ENCODE measurements at regions not wholly inside any gene's neighbourhood (a gene's known extent, or its start where the extent isn't known, plus 50 kb on each side); places are given as distances from the start of the nearest gene placed in this dataset.

DNA sequence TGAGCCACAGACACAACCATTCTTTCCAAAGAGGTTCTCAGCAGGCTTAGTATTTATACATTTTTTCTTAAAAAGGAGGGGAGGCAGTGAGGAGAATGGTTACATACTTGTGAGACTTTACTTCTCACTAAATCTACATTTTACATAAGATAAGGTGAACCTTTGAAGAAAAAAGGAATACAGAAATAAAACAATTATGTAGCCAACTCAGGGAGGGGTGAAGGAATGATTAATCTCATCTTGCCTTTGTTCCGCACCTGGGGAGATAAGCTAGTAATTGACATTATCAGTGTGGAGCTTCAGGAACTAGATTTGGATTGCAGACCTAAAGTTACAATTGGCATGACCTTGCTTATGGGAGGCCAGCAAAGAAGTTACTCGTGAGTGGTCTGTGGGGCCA is 221.8 kb upstream of the GGTLC1 start:
- Histone ChIP-seq H3K36me3 (no peaks in the 10 kb centered on the region), H3K27me3 (no peaks in the 10 kb centered on the region), H3K4me3 (no peak overlapping the region), H3K4me1 (no peaks in the 10 kb centered on the region), H3K27ac (no peak overlapping the region), H3K9me3 (no peaks in the 10 kb centered on the region)
- TF ChIP-seq, protein P1, sequence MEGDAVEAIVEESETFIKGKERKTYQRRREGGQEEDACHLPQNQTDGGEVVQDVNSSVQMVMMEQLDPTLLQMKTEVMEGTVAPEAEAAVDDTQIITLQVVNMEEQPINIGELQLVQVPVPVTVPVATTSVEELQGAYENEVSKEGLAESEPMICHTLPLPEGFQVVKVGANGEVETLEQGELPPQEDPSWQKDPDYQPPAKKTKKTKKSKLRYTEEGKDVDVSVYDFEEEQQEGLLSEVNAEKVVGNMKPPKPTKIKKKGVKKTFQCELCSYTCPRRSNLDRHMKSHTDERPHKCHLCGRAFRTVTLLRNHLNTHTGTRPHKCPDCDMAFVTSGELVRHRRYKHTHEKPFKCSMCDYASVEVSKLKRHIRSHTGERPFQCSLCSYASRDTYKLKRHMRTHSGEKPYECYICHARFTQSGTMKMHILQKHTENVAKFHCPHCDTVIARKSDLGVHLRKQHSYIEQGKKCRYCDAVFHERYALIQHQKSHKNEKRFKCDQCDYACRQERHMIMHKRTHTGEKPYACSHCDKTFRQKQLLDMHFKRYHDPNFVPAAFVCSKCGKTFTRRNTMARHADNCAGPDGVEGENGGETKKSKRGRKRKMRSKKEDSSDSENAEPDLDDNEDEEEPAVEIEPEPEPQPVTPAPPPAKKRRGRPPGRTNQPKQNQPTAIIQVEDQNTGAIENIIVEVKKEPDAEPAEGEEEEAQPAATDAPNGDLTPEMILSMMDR (IDR thresholded peaks at IDR 0.05) = no peak
- DNase-seq (ENCODE audit: extremely low spot score in 2 of 2) = no peak
- intact Hi-C loops (cut with DNase I) = no loop called here

DNA sequence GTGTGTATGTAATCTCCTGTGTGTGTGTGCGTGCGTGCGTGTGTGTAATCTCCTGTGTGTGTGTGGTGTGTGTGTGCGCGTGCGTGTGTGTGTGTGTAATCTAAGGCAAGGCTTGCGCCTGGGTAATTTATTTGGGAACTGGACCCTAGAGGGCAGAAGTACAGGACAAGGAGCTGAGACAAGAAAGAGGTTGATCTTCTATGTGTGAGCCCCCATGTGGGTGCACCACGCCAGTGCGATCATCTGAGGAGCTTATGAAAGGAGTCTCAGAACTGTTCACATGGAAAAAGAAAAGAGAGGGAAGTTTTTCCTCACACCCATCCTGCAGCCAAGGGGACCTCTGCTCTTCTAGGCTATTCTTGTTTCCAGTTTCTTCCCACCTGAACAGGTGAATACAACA is 220.1 kb upstream of the GGTLC1 start:
- intact Hi-C loops (cut with DNase I) = no loop called here
- Histone ChIP-seq H3K4me3 (no peak overlapping the region), H3K9me3 (no peaks in the 10 kb centered on the region), H3K27ac (no peak overlapping the region), H3K27me3 (no peaks in the 10 kb centered on the region), H3K36me3 (no peaks in the 10 kb centered on the region), H3K4me1 (no peaks in the 10 kb centered on the region)
- TF ChIP-seq, protein P1 (IDR thresholded peaks at IDR 0.05) = no peak
- TF ChIP-seq POLR2AphosphoS5 (IDR thresholded peaks at IDR 0.05; ENCODE audit: insufficient read depth in 1 of 2, low read depth in 1 of 2) (no peak), POLR2A (IDR thresholded peaks at IDR 0.05) (no peak)
- DNase-seq (ENCODE audit: extremely low spot score in 2 of 2) = no peak

DNA sequence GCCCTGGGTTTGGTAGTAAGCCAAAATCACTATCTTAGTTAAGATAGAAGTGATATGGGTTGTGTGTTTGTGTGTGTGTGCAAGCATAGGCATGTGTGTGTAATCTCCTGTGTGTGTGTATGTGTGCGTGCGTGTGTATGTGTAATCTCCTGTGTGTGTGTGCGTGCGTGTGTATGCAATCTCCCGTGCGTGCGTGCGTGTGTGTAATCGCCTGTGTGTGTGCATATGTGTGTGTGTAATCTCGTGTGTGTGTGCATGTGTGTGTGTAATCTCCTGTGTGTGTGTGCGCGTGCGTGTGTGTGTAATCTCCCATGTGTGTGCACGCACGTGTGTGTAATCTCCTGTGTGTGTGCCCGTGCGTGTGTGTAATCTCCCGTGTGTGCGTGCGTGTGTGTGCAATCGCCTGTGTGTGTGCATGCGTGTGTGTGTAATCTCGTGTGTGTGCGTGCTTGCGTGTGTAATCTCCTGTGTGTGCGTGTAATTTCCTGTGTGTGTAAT is 219.3 kb upstream of the GGTLC1 start:
- intact Hi-C loops (cut with DNase I) = no loop called here
- Histone ChIP-seq H3K4me1 (no peaks in the 10 kb centered on the region), H3K9me3 (no peaks in the 10 kb centered on the region), H3K4me3 (no peak overlapping the region), H3K27ac (no peak overlapping the region), H3K27me3 (no peaks in the 10 kb centered on the region), H3K36me3 (no peaks in the 10 kb centered on the region)
- TF ChIP-seq POLR2A (IDR thresholded peaks at IDR 0.05) = no peak
- TF ChIP-seq, protein P1 (IDR thresholded peaks at IDR 0.05) = no peak
- TF ChIP-seq POLR2AphosphoS5 (IDR thresholded peaks at IDR 0.05; ENCODE audit: insufficient read depth in 1 of 2, low read depth in 1 of 2) = no peak
- no peak for DNase-seq (ENCODE audit: extremely low spot score in 2 of 2)

DNA sequence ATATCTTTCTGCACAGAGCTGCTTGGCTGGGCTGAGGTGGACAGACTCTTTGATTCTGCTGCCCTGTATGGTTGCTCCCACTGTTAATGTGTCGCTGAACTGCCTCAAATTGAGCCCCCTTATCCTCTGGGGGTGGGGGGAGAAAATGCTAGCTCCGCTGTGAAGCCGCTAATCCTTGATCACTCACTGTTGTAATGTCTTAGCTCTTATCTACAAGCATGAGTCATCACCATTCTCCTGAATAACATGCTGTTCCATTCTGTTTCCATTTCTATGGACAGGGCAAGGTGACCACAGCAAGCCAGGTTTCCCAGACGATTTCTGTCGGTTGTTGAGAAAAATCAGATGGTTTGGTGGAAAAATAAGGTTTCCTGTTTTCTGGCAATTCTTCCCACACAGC is 218.4 kb upstream of the GGTLC1 start:
- no peak for DNase-seq (ENCODE audit: extremely low spot score in 2 of 2)
- Histone ChIP-seq H3K4me1 (no peaks in the 10 kb centered on the region), H3K4me3 (no peak overlapping the region), H3K27me3 (no peaks in the 10 kb centered on the region), H3K36me3 (no peaks in the 10 kb centered on the region), H3K9me3 (no peaks in the 10 kb centered on the region), H3K27ac (no peak overlapping the region)
- intact Hi-C loops (cut with DNase I) = no loop called here
- TF ChIP-seq, protein P1 (IDR thresholded peaks at IDR 0.05) = no peak

DNA sequence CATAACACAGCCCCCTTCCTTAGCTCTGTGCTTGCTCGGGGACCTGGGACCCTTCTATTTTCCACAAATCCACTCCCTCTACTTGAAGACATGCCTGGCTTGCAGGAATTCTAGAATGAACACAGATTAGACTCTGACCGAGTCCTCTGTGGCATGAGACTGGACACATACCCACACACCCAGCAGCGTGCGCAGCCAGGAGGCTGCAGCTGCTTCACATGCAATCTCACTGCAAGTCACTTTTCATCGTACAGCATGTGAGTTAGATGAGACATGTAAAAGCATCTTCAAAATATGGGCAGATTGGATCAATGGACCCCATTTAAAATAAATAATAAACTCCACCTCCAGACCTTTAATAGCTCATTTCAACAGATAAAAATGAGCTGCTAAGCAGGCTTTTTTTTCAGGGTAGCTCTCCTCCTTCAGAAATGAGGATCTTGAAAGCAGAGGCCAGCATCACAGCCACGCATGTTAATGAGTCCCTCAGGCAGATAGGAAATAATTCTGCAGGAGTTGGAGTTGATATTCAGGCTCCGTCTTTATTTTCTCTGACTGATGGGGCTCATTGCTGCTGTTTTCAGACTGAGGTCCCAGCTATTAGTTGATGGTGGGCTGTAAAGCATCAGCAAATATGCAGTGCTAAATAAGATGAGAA is 215.1 kb upstream of the GGTLC1 start:
- no peaks in the 10 kb centered on the region for H3K4me1 ChIP-seq
- no peak overlapping the region for H3K27ac ChIP-seq
- H3K4me3 ChIP-seq = no peak overlapping the region
- DNase-seq (ENCODE audit: extremely low spot score in 2 of 2) = no peak
- no peaks in the 10 kb centered on the region for H3K9me3 ChIP-seq
- TF ChIP-seq, protein P1 (IDR thresholded peaks at IDR 0.05) = no peak
- TF ChIP-seq POLR2A (IDR thresholded peaks at IDR 0.05) (no peak), POLR2AphosphoS5 (IDR thresholded peaks at IDR 0.05; ENCODE audit: insufficient read depth in 1 of 2, low read depth in 1 of 2) (no peak)
- H3K27me3 ChIP-seq = no peaks in the 10 kb centered on the region
- intact Hi-C loops (cut with DNase I) = no loop called here
- H3K36me3 ChIP-seq = no peaks in the 10 kb centered on the region

Measured in vagina (tissue), 2 donors.